DND-41 (cell line): ENCODE measurements at regions not wholly inside any gene's neighbourhood (a gene's known extent, or its start where the extent isn't known, plus 50 kb on each side); places are given as distances from the start of the nearest gene placed in this dataset.

Experiments used
- ATAC-seq: fragments of 200-7000 bp; cut with Tn5 transposase; 3 replicates; pipeline ENCODE4 v1.9.1; 2021; ENCODE audit warnings: low read depth; ENCODE audit not compliant: insufficient read depth
- DNase-seq: peaks from one replicate; pipeline ENCODE4 v3.0.0-alpha.2; 2020
- H2AFZ ChIP-seq: 2 replicates; pipeline ENCODE4 v1.6.0; 2012; ENCODE audit warnings: low read depth, low read length
- H3K27ac ChIP-seq: 2 replicates; pipeline ENCODE4 v1.5.1; 2012; ENCODE audit warnings: low read length, inconsistent platforms
- H3K27me3 ChIP-seq: fragments of 200-600 bp; sonication (generic); 2 replicates; pipeline ENCODE4 v1.6.0; 2012; ENCODE audit warnings: low read length, mild to moderate bottlenecking, inconsistent platforms; ENCODE audit not compliant: insufficient read depth, poor library complexity
- H3K36me3 ChIP-seq: 2 replicates; pipeline ENCODE4 v1.5.1; 2012; ENCODE audit warnings: low read length, inconsistent platforms; ENCODE audit not compliant: insufficient read depth
- H3K4me1 ChIP-seq: 2 replicates; pipeline ENCODE4 v1.5.1; 2012; ENCODE audit warnings: mild to moderate bottlenecking, low read length; ENCODE audit not compliant: insufficient read depth
- H3K4me2 ChIP-seq: 2 replicates; pipeline ENCODE4 v1.6.0; 2012; ENCODE audit warnings: mild to moderate bottlenecking, moderate library complexity, low read length, inconsistent platforms; ENCODE audit not compliant: insufficient read depth
- H3K4me3 ChIP-seq, 2 experiments: fragments of 200-600 bp in 1 of 2; shearing (Covaris generic) in 1 of 2; 2 replicates each; pipeline ENCODE4 v1.5.1; 2012 to 2016; ENCODE audit warnings: inconsistent platforms in 2 of 2, low read length in 2 of 2, mild to moderate bottlenecking in 2 of 2, low read depth in 1 of 2, moderate library complexity in 1 of 2
- H3K79me2 ChIP-seq: 2 replicates; pipeline ENCODE4 v1.6.0; 2012; ENCODE audit warnings: low read length, inconsistent platforms; ENCODE audit not compliant: insufficient read depth
- H3K9ac ChIP-seq: 2 replicates; pipeline ENCODE4 v1.6.0; 2012; ENCODE audit warnings: low read depth, mild to moderate bottlenecking, inconsistent platforms, low read length, moderate library complexity
- H3K9me3 ChIP-seq: 2 replicates; pipeline ENCODE4 v1.5.1; 2012; ENCODE audit warnings: low read length, moderate library complexity, mild to moderate bottlenecking, inconsistent platforms; ENCODE audit not compliant: insufficient read depth, severe bottlenecking
- H4K20me1 ChIP-seq: 2 replicates; pipeline ENCODE4 v1.6.0; 2012; ENCODE audit warnings: low read length; ENCODE audit not compliant: insufficient read depth
- CTCF ChIP-seq: IDR thresholded peaks from 2 replicates; pipeline ENCODE4 v1.5.1; 2012; ENCODE audit warnings: borderline replicate concordance, low read length, moderate library complexity, mild to moderate bottlenecking; ENCODE audit not compliant: poor library complexity, severe bottlenecking; ENCODE audit errors: extremely low read depth
- EZH2 ChIP-seq: IDR thresholded peaks from 3 replicates; pipeline ENCODE4 v1.6.1; 2012; ENCODE audit warnings: borderline replicate concordance, low read depth, mild to moderate bottlenecking, moderate library complexity, low read length, inconsistent platforms; ENCODE audit not compliant: severe bottlenecking

GRCh38 chr5:14986413-14986812 is 114.8 kb upstream of the ANKH start:
- Histone ChIP-seq H4K20me1 (no peaks in the 10 kb centered on the region), H3K27me3 (no peaks in the 10 kb centered on the region)

GRCh38 chr5:14983666-14984441 is 112.3 kb upstream of the ANKH start:
- Histone ChIP-seq H3K4me1 (peaks cover 21% of the 10 kb centered on the region), H3K9ac (no peak overlapping the region), H3K9me3 (no peaks in the 10 kb centered on the region), H2AFZ (no peak overlapping the region), H3K4me2 (peak overlapping the region; percentile 35; the same call in 1 of the 2 replicates), H3K4me3 (no peak overlapping the region), H3K27ac (peak overlapping the region; percentile 64), H4K20me1 (no peaks in the 10 kb centered on the region), H3K27me3 (no peaks in the 10 kb centered on the region), H3K79me2 (no peaks in the 10 kb centered on the region), H3K36me3 (no peaks in the 10 kb centered on the region)
- ATAC-seq (peak; percentile 100), DNase-seq (peak; percentile 68)
- TF ChIP-seq CTCF (no peak), EZH2 (no peak)

More at GRCh38 chr5:14986413-14986812, 114.8 kb upstream of the ANKH start:
- Histone ChIP-seq H3K4me2 (no peak overlapping the region), H3K79me2 (no peaks in the 10 kb centered on the region), H3K36me3 (no peaks in the 10 kb centered on the region), H3K4me1 (peaks cover 21% of the 10 kb centered on the region), H2AFZ (no peak overlapping the region), H3K9me3 (no peaks in the 10 kb centered on the region), H3K27ac (no peak overlapping the region), H3K9ac (no peak overlapping the region), H3K4me3 (no peak overlapping the region)
- ATAC-seq: no peak
- no peak for TF ChIP-seq EZH2
- no peak for TF ChIP-seq CTCF
- no peak for DNase-seq

- H2AFZ ChIP-seq: no peak overlapping the region
- H4K20me1 ChIP-seq: no peaks in the 10 kb centered on the region
- ATAC-seq (no peak), DNase-seq (no peak)
- no peak overlapping the region for H3K9ac ChIP-seq
- no peaks in the 10 kb centered on the region for H3K36me3 ChIP-seq
- no peaks in the 10 kb centered on the region for H3K27me3 ChIP-seq
- no peak overlapping the region for H3K27ac ChIP-seq
- H3K9me3 ChIP-seq: no peaks in the 10 kb centered on the region
- no peaks in the 10 kb centered on the region for H3K79me2 ChIP-seq
- peaks cover 21% of the 10 kb centered on the region for H3K4me1 ChIP-seq
- no peak overlapping the region for H3K4me2 ChIP-seq
- TF ChIP-seq CTCF (no peak), EZH2 (no peak)
- H3K4me3 ChIP-seq: no peak overlapping the region
These were observed 109.1 kb upstream of the ANKH start for GRCh38 chr5:14980698-14981097.
